HG03135 (cell line): ENCODE measurements at regions not wholly inside any gene's neighbourhood (a gene's known extent, or its start where the extent isn't known, plus 50 kb on each side); places are given as distances from the start of the nearest gene placed in this dataset.
"Not testable (repeated sequence)": the region's sequence is repeated elsewhere in the genome, so short reads cannot be mapped to it uniquely, and the experiment has no call there.

Experiments
- ATAC-seq: cut with Tn5 transposase; IDR thresholded peaks from one replicate; pipeline ENCODE4 v1.9.1; 2021; ENCODE audit warnings: mild to moderate bottlenecking, moderate library complexity; ENCODE audit not compliant: unreplicated experiment

DNA sequence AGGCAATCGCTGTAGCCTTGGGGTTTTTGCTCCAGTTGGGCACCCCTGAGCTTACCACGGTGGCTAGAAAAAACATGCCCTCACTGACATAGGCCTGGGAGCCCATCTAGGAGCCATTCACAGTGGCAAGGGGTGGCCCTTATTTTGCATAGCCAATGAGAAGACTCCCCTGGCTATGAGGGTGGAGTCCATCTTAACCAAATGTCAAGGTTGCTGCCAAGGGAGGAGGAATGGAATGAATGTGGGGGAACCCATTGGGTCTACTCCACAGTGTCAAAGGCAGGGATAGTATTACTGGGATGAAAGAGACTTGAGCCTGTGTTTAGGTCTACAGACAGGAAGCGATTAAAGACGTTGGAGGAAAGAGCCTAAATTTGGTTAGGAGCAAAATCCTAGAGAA, 295.7 kb upstream of the PLGLB2 start:
- ATAC-seq, result not testable (repeated sequence)

DNA sequence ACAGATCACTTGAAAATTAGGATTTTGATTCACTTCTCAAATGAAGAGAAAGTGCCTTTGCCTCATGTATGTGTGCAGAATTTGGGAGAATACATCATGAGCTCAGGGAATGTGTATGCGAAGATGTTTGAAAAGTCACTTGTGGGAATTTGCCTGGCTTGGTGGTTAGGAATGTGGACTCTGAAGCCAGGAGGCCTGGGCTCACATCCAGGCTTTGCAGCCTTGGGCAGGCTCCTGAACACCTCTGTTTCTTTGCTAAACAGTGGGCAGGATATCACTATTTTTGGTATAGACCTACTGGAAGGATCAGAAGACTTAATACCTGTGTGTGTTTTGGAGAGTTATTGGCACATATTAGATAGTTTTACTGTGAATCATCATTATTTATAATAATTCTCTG, 295.0 kb upstream of the PLGLB2 start:
- ATAC-seq, result not testable (repeated sequence)

DNA sequence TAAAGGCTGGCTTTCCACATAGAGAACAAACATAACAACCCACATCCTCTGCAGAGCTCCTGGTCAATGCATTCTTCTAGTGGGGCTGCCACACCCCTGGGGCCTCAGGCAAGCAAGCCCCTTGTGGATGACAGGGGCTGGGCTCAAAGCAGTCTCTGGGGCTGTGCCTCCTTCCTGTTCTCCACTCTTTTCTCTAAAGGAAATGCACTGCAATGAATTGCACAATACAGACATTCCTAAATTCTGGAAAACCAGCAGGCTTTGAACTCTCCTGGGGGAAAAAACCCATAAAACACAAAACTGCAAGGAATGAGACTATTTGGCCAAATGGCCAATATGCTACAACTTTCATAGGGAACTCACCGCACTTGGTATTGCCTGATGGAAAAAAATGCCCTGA, 293.9 kb upstream of the PLGLB2 start:
- not testable (repeated sequence) for ATAC-seq

DNA sequence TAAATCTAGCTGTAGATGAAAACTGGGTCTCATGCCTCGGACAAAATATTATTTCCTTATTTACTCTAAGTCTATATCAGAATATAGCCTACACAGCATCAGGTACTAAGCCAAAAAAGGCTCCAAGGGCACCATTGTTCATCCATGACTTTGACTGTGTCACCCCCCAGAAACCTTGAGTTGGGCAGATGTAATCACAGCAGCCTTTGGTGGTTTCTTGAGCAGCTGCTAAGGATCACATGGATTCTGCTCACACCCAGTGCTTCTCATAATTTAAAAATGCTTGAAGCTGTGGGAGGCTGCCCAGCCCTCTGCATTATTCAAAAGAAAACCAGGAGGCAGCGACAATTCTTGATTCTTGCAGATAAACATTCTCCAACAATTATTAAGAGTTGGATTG, 293.5 kb upstream of the PLGLB2 start:
- ATAC-seq, result not testable (repeated sequence)

DNA sequence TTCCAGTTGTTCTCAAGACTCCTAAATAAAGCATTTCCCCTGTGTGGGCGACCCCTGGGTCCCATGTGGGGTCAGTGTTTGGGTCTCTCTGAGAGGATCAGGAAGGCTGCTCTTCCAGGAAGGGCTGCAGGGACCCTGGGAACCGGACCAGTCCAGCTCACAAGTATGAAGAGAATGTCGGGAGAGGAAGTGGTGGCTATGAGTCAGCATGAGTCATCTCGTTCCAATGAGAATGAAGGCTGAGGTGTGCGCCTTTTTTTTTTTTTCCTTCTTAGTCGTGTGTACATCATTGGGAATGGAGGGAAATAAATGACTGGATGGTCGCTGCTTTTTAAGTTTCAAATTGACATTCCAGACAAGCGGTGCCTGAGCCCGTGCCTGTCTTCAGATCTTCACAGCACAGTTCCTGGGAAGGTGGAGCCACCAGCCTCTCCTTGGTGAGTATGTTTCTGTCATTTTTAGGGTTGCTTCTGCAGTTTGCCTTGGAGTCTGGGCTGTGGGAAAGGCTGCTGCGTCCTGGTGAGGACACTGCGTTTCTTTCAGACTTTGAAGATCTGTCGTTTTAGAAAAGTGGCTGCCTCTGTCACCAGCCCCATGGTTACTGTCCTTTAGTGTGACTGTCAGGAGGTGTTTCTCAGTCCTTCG, 292.6 kb upstream of the PLGLB2 start:
- ATAC-seq, result peak; percentile 43

DNA sequence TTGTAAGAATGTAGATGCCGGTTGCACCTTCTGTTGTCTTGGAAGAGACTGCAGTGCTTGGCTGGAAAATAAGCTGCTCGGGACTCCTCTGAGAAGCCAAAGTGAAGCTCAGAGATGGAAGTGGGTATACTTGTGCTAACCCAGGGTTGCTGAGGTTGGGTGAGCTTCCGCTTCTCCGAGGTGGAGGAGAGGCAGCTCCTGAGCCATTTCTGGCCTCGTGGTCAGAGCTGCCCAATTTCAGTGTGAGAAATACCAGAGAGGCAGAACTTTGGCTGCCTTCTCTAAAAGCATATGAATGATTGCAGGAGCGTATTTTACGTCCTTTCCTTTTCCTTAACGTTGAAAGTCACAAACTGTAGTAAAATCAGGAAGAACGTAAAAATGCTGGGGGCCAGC, 292.0 kb upstream of the PLGLB2 start:
- ATAC-seq, result peak; percentile 41

DNA sequence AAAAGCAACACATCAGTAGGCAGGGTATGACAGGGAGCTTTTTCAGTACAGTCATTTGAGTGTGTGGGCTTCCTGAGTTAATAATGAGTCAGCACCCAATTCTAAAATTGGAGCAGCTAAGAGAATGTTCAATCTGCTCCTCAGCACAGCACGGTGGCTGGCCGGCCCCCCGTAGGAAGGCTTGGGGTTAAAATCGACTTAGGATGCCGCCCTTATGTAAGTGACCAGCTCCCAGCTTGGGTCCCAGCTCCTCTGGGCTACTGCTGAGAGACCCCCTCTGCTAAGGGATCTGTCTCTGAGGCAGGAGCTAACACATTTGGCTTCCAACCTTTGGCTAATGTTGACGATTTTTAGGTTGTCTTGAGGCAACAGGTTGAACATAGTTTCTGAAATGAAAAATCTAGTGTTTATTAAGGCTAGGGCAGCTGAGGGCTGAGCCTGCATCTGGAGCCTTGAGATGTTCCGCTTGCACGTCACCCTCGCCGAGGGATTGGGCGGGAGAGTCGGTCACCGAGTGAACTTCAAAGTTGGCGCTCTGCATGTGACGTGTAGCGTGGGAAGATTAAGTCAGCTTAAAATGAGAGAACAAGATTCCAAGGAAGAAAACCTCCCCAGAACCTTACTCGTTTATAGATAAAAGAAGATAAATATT, 291.3 kb upstream of the PLGLB2 start:
- peak; percentile 78 for ATAC-seq

DNA sequence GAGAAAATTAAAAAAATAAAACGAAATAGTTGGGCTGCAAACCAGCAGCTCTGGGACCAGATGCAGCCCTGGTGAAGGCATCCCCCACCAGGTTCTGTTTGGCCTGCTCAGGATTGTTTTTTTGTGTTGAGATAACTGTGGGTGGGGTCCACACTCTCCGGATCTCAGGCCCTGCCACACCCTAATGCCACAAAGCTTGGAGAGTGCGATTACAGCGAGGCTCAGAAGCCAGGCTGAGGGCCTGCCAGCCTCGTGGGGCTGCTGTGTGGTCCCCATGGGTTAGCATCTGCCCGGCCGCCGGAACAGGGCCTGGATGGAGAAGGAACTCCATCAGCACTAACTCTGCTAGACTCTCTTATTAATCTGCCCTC, 290.8 kb upstream of the PLGLB2 start:
- ATAC-seq, result not testable (repeated sequence)

DNA sequence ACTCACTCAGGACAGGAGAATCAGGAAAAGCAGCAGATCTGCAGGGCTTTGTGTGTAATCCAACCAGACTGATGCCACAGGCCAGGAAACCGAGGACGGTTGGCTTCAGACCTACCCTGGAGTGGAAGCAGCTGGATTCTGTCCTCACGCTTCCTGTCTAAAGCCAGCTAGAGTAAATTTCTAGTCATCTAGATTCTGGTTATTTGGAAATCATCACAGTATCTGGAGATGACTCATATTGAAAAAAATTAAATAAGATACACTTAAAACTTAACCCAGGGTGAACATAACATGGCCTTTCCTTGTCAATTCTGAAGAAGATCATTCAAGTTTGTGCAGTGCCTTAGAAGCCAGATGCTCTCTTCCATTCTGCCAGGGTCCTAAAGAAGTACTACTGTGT, 288.9 kb upstream of the PLGLB2 start:
- not testable (repeated sequence) for ATAC-seq

DNA sequence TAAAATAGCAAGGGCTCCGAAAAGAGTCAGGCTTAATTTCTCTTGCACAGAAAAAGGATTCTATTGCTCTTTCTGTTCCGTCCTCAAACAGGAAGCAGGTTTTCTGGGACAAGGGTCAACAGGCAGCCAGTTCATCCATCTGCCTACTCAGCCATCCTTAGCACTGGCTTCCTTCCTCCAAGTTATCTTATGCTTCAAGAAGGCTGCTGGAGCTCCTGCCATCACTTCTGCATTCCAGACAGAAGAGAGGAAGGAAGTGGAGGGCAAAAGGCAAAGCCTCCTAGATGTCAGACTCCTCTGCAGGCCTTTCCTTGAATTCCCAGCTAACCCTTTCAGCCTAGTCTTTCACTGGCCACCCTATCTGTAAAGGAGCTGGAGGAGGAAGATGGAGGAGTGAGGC, 287.8 kb upstream of the PLGLB2 start:
- not testable (repeated sequence) for ATAC-seq

DNA sequence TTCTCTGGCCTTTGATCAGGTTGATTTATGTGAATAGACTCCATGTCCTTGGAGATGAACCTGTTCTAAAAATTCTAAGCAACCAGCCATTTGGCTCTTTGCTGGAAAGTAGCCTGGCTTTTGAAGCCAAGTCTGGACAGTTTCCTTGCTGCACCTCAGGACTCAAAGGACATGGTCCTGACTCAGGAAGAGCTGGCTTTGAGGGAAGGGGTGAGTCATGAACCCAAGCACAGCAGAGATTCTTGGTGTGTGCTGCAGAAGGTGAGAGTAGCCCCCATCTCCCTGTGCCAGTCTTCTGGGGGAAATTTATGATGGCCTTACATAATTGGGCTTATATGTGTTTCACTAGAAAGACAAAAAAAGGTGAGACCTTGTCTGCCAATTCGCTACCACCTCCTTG, 287.2 kb upstream of the PLGLB2 start:
- not testable (repeated sequence) for ATAC-seq

DNA sequence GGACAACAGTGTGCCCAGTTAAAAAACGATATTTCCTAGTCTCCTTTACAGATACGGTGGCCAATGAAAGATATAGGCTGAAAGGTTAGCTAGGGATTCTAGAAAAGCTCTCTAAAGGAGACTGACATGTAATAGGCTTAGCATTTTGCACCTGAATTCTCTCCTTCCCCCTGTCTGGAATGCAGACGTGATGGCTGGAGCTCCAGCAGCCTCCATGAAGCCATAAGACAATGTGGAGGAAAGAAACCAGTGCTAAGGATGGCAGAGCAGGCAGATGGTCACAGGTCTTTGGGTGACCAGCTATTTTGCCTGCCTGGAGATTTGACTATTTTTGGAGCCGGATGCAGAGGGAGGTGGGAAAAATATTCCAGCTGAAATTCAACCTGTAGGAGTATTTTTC, 286.2 kb upstream of the PLGLB2 start:
- not testable (repeated sequence) for ATAC-seq

DNA sequence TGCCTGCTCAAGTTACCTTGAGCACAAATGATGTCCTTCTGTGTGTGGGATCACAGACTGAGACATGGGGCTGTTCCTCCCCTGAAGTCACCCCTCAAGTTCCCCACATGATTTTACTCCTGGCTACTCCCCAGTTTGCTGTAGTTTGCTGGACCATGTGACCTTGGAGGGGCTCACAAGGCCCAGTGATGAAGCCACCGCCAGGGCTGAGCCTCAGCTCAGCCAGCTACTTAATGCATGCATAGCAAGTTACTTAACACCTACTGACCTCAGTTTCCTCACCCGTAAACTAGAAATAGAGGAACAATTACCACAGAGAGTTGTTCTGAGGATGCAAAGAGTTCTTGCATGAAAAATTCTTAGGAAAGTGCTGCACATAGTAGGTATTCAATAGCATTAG, 283.7 kb upstream of the PLGLB2 start:
- ATAC-seq, result not testable (repeated sequence)

DNA sequence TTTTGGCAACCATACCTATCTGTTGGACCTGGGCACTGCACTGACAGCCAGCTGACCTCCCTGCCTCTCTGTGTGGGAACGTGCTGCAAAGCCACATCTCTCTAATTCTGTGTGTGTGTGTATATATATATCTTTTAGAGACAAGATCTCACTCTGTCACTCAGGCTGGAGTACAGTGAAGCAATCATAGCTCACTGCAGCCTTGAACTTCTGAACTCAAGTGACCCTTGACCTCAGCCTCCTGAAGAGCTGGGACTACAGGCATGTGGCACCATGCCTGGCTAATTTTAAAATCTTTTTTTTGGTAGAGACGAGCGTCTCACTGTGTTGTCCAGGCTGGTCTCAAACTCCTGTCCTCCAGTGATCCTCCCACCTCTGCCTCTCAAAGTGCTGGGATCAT, 282.2 kb upstream of the PLGLB2 start:
- not testable (repeated sequence) for ATAC-seq

DNA sequence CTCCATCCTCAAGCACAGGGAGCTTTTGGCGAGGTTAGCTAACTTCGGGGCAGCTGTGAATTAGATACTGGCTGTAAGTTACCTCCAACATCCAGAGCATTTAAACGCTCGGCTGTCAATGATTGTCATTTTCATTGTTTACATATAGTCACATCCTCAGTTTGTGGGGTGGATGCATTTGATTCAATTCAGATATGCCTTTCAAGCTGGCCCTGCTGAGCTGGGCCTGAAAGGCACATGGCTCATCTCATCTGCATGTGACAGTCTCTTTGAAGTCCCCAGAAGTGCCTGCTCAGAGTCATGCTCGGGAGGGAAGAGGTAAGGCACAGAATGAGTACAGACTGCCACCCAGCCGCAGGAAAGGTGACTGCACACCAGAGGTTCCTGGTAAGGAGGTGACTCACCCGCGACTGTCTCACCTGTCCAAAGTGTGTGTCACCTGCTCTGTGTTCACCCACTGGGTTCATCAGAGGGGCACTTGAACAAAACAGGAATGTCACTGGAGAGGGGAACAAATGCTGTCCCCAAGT, 281.2 kb upstream of the PLGLB2 start:
- ATAC-seq, result peak; percentile 51

DNA sequence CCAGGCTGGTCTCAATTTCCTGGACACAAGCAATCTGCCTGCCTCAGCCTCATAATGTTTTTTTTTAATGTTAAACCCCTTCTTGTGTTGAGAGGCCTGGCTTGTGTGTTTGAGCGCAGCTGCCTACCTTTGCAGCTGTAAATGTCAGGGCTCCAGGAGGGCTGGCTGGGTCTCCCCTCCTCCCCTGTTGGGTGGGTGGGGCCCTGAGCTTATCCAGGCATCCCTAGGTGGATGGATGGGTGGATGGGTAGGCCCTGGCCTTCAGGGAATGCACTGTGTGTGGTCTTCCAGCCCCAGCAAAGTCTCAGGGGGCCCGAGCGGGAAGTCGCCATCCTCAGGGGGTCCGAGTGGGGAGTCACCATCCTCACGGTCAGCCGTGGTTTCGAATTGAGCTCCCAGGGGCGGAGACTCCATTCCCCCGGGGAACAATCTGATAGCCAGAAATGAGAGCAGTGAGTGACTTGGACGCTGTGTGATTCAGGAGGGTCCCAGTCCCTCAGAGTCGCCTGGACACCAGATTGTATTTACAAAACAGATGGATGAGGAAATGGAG, 279.4 kb upstream of the PLGLB2 start:
- not testable (repeated sequence) for ATAC-seq

DNA sequence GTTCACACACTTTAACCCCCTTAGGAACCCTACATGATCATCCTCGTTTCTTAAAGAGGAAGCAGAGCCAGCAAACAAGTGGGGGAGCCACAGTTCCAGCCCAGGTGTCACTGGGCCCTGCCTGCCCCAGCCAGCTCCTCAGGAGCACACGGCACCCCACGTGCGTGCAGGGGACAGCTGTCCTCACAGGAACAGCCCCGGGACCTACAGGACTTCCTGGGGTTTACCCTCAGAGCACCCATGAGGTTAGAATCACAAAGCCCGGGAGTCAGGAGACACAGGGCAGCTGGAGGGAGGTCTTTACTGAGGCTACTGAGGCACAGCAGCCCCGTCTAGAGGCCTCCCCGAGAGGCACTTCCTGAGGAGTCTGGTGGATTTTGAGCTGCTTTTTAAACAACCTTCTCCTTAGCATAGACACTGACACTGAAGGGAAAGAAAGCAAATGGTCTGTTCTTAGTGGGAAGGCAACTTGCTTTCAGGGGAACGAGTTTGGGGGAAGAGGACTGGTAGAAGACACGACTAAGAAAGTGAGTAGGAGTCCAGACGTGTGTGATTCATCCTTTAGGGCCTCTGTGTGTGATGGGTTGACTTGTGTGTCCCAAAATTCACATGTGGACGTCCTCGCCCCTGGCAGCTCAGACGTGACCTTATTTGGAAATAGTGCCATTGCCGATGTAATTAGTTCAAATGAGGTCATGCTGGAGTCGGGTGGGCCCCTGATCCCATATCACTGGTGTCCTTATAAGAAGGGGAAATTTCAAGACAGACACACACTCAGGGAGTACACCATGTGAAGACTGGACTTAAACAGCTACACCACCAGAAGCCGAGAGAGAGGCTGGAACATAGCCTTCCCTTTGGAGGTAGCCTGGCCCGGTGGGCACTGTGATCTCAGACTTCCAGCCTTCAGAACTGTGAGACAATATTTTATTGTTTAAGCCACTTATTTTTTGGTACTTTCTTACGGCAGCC, 278.4 kb upstream of the PLGLB2 start:
- ATAC-seq, result peak; percentile 43

DNA sequence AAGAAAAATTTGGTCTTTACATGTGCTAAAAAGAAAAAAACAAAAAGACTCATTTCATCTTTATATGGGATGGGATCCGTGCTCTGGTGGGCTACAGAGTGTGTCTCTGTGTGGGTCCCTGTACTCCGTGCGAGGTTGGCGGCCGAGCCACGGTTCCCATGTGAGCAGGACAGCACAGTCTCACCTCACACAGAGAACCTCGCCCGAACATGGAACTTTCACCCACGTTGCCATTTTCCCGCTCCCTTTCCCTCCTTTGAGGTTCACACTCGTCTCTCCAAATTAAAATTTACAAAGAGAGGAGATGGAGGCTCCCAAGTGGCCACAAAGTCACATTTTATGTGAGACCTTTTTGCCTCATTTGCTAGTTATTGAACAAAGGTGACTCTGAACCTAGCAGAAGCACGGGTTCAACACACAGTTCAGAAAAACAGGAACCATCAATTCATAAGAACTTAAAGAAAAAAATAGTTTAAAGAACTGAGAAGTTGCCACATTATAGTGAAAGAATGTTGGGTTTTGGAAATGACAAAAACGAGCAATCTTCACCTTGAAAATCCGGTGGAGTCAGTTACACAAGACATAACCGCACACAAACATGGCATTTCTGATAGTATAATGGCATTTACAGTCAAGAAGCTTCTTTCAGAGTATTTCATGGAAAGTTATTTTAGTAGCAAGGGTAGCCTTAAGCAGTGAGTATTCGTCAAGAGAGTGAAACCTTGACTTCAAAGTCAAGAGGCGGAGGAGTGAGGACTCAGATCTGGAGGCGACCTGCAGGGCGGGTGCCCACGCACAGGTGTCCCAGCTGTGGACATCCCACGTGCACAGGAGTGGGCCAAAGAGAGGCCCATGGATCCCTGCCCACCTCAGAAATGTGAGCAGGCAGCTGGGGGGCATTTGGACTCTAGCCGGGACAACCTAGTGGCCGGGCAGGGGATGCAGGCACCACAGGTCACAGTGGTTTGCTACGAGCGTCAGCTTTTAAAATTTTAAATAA, 277.2 kb upstream of the PLGLB2 start:
- ATAC-seq, result peak; percentile 33

DNA sequence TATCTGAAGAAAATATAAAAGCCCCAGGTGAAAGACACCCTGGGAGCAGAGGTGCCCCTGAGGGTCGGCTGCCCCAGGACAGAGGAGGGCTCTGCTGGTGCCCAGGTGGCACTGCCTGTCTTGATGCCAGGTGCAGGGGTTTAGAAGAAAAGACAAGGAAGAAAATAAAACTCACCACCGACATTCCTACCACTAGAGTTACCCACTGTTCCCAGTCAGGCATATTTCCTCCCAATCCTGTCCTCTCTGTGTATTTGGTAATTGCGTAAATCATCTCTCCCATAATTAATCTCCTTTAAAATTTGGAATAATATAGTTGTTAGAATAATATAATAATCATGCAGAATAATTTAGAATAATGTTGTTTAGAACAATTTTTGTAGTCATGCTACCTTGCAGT, 276.4 kb upstream of the PLGLB2 start:
- not testable (repeated sequence) for ATAC-seq
